CD4-positive, alpha-beta T cell (primary cell): ENCODE measurements at regions not wholly inside any gene's neighbourhood (a gene's known extent, or its start where the extent isn't known, plus 50 kb on each side); places are given as distances from the start of the nearest gene placed in this dataset.

Experiments used
- ATAC-seq: fragments of 200-7000 bp; cut with Tn5 transposase; one replicate; pipeline ENCODE4 v1.10.0; 2022; ENCODE audit warnings: mild to moderate bottlenecking; ENCODE audit not compliant: poor library complexity
- CTCF ChIA-PET: fragments of 350-600 bp; sonication (Branson Sonifier 250); formaldehyde crosslinking; loops from one replicate; lab custom pipeline; 2021; ENCODE audit warnings: antibody characterized with exemption, inconsistent platforms; lab: Charles Lee
- POLR2A ChIA-PET: fragments of 350-600 bp; sonication (Branson Sonifier 250); formaldehyde crosslinking; loops from one replicate; lab custom pipeline; 2021; ENCODE audit warnings: antibody characterized with exemption, inconsistent platforms; lab: Charles Lee
- DNase-seq, 14 experiments: peaks; one replicate each; pipeline ENCODE4 v3.0.0-alpha.2; 2013 to 2020; ENCODE audit warnings: mixed read lengths in 2 of 14
- H3K27ac ChIP-seq, 2 donors: one replicate each; pipeline versions ENCODE4 v1.5.1 to v1.7.0; 2013; ENCODE audit warnings: low read length in 2 of 2, low read depth in 1 of 2, mild to moderate bottlenecking in 1 of 2
- H3K27me3 ChIP-seq, 2 experiments: 1 replicate in 1 of 2; 2 replicates in 1 of 2; pipeline versions ENCODE4 v1.6.1 to v1.7.0; 2013; ENCODE audit warnings: low read length in 2 of 2, control low read depth in 1 of 2, mild to moderate bottlenecking in 1 of 2, moderate library complexity in 1 of 2; ENCODE audit not compliant: insufficient read depth in 2 of 2, control insufficient read depth in 1 of 2
- H3K36me3 ChIP-seq: one replicate; pipeline ENCODE4 v1.6.1; 2013; ENCODE audit warnings: low read length, control low read depth; ENCODE audit not compliant: insufficient read depth
- H3K4me1 ChIP-seq: one replicate; pipeline ENCODE4 v1.6.1; 2013; ENCODE audit warnings: low read length, control low read depth; ENCODE audit not compliant: insufficient read depth
- H3K4me3 ChIP-seq: one replicate; pipeline ENCODE4 v1.5.1; 2013; ENCODE audit warnings: mild to moderate bottlenecking, low read length, moderate library complexity
- H3K9me3 ChIP-seq, 2 experiments: 1 replicate in 1 of 2; 2 replicates in 1 of 2; pipeline versions ENCODE4 v1.6.1 to v1.7.0; 2013; ENCODE audit warnings: low read length in 2 of 2, mild to moderate bottlenecking in 2 of 2, control low read depth in 1 of 2, moderate library complexity in 1 of 2; ENCODE audit not compliant: control insufficient read depth in 1 of 2, insufficient read depth in 1 of 2
- H3K27ac Mint-ChIP-seq: one replicate; pipeline ENCODE4 v1.8.0; 2020; ENCODE audit warnings: mixed read lengths
- H3K27me3 Mint-ChIP-seq: one replicate; pipeline ENCODE4 v1.8.0; 2021; ENCODE audit warnings: mixed read lengths
- H3K36me3 Mint-ChIP-seq: one replicate; pipeline ENCODE4 v1.8.0; 2021; ENCODE audit warnings: low read depth, mixed read lengths
- H3K4me1 Mint-ChIP-seq: one replicate; pipeline ENCODE4 v1.8.0; 2021; ENCODE audit warnings: low read depth, mixed read lengths
- H3K4me3 Mint-ChIP-seq: one replicate; pipeline ENCODE4 v1.8.0; 2020; ENCODE audit warnings: mild to moderate bottlenecking, mixed read lengths
- H3K9me3 Mint-ChIP-seq: one replicate; pipeline ENCODE4 v1.8.0; 2020; ENCODE audit warnings: mixed read lengths
- CTCF ChIP-seq: fragments of 200-600 bp; IDR thresholded peaks from one replicate; pipeline ENCODE4 v1.8.0; 2022; ENCODE audit warnings: antibody characterized with exemption, mild to moderate bottlenecking
- intact Hi-C, 2 experiments: fragments of 100-400 bp; cut with DNase I in 1 of 2; cut with micrococcal nuclease in 1 of 2; formaldehyde crosslinking; loops; one replicate each; pipeline versions ENCODE4 v1.15.1 to v1.9.0; 2023 to 2025; cut with DNase I, micrococcal nuclease

- Mint-ChIP-seq H3K27ac (no peak overlapping the region), H3K36me3 (no peaks in the 10 kb centered on the region), H3K4me3 (no peak overlapping the region), H3K9me3 (no peaks in the 10 kb centered on the region), H3K4me1 (no peaks in the 10 kb centered on the region), H3K27me3 (peaks cover 8% of the 10 kb centered on the region)
- peaks cover 0 to 4% of the 10 kb centered on the region in 2 experiments for H3K27me3 ChIP-seq
- DNase-seq (no peak), ATAC-seq (no peak)
- ChIA-PET CTCF (no interaction called here), POLR2A (no interaction called here)
- H3K36me3 ChIP-seq: no peaks in the 10 kb centered on the region
- no peak for TF ChIP-seq CTCF
- H3K4me1 ChIP-seq: no peaks in the 10 kb centered on the region
- no peaks in the 10 kb centered on the region for H3K9me3 ChIP-seq
- intact Hi-C loops: no loop called here
- H3K4me3 ChIP-seq: no peak overlapping the region
- no peak overlapping the region for H3K27ac ChIP-seq
These were observed 133.5 kb upstream of the ASB18 start for GRCh38 chr2:236397681-236398080.

DNA sequence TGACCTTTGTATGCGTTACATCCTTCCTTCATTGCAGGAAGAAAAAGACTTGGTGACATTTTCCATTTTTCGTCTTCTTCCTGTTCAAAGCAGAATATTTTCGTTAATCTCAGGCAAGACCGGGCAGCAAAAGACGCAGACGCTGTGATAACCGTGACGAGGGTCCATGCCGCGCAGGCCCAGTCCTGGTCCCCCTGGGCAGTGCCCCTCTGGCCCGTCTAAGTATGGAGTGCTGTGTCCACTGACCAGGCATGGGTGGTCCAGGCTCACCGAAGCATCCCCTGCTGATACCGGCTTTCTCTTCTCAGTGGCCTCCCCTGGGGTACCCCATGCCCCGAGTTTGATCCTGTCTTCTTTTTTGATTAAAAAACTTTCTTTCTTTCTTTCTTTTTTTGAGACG, 135.2 kb upstream of the ASB18 start:
- Mint-ChIP-seq H3K27me3 (peaks cover 11% of the 10 kb centered on the region), H3K36me3 (no peaks in the 10 kb centered on the region), H3K4me1 (no peaks in the 10 kb centered on the region), H3K9me3 (no peaks in the 10 kb centered on the region), H3K27ac (no peak overlapping the region), H3K4me3 (no peak overlapping the region)
- H3K9me3 ChIP-seq: no peaks in the 10 kb centered on the region
- no peak for ATAC-seq
- no peak for DNase-seq
- ChIA-PET POLR2A (no interaction called here), CTCF (no interaction called here)
- no peaks in the 10 kb centered on the region for H3K27me3 ChIP-seq
- H3K36me3 ChIP-seq: no peaks in the 10 kb centered on the region
- no peaks in the 10 kb centered on the region for H3K4me1 ChIP-seq
- H3K27ac ChIP-seq: no peak overlapping the region
- intact Hi-C loops: no loop called here
- H3K4me3 ChIP-seq: no peak overlapping the region
- no peak for TF ChIP-seq CTCF

GRCh38 chr2:236400046-236400574, 135.9 kb upstream of the ASB18 start:
- ChIA-PET CTCF (no interaction called here), POLR2A (no interaction called here)

More at GRCh38 chr2:236400046-236400574, 135.9 kb upstream of the ASB18 start:
- H3K27ac ChIP-seq: no peak overlapping the region
- Mint-ChIP-seq H3K27ac (no peak overlapping the region), H3K27me3 (peaks cover 7% of the 10 kb centered on the region), H3K9me3 (no peaks in the 10 kb centered on the region), H3K4me1 (no peaks in the 10 kb centered on the region), H3K4me3 (no peak overlapping the region), H3K36me3 (no peaks in the 10 kb centered on the region)
- H3K4me1 ChIP-seq: no peaks in the 10 kb centered on the region
- H3K9me3 ChIP-seq: no peaks in the 10 kb centered on the region
- no peak overlapping the region for H3K4me3 ChIP-seq
- intact Hi-C loops: no loop called here
- ATAC-seq (no peak), DNase-seq (no peak)
- H3K27me3 ChIP-seq: no peaks in the 10 kb centered on the region
- no peaks in the 10 kb centered on the region for H3K36me3 ChIP-seq
- TF ChIP-seq CTCF: no peak
